Heart right ventricle (tissue), 16 donors: ENCODE measurements at regions not wholly inside any gene's neighbourhood (a gene's known extent, or its start where the extent isn't known, plus 50 kb on each side); places are given as distances from the start of the nearest gene placed in this dataset.

Source experiments
- ATAC-seq, 8 donors: fragments of 200-7000 bp; cut with Tn5 transposase; one replicate each; pipeline ENCODE4 v1.9.1; 2020; ENCODE audit warnings: mild to moderate bottlenecking in 8 of 8, moderate library complexity in 8 of 8, moderate number of reproducible peaks in 1 of 8
- DNase-seq, 2 donors: peaks; one replicate each; pipeline ENCODE4 v3.0.0-alpha.2; 2020
- H3K27ac ChIP-seq, 10 donors: fragments of 200-600 bp; sonication (generic) in 2 of 10; one replicate each; pipeline versions ENCODE4 v1.5.0 to v1.8.0; 2020 to 2022; ENCODE audit warnings: mild to moderate bottlenecking in 3 of 10
- H3K27me3 ChIP-seq, 7 donors: fragments of 200-600 bp; one replicate each; pipeline ENCODE4 v1.8.0; 2021 to 2022; ENCODE audit warnings: mild to moderate bottlenecking in 2 of 7
- H3K36me3 ChIP-seq, 9 donors: fragments of 200-600 bp; sonication (generic) in 1 of 9; one replicate each; pipeline versions ENCODE4 v1.5.0 to v1.8.0; 2020 to 2022; ENCODE audit warnings: mild to moderate bottlenecking in 2 of 9
- H3K4me1 ChIP-seq, 9 donors: fragments of 200-600 bp; sonication (generic) in 1 of 9; one replicate each; pipeline versions ENCODE4 v1.5.0 to v1.8.0; 2020 to 2022; ENCODE audit warnings: mild to moderate bottlenecking in 4 of 9
- H3K4me3 ChIP-seq, 10 donors: fragments of 200-600 bp; sonication (generic) in 2 of 10; one replicate each; pipeline versions ENCODE4 v1.5.0 to v1.8.0; 2020 to 2022; ENCODE audit warnings: mild to moderate bottlenecking in 7 of 10, moderate library complexity in 2 of 10
- H3K9me3 ChIP-seq, 11 donors: fragments of 200-600 bp in 10 of 11; sonication (generic) in 2 of 11; one replicate each; pipeline versions ENCODE4 v1.5.0 to v1.8.0; 2013 to 2022; ENCODE audit warnings: mild to moderate bottlenecking in 2 of 11, control low read depth in 1 of 11, moderate library complexity in 1 of 11
- WGBS, 2 donors: extraction: QIAGEN DNeasy Blood & Tissue Kit; methylation state at CpG; one replicate each; pipeline ENCODE4 v1.1.7; 2013; ENCODE audit warnings: inconsistent platforms in 1 of 2; 5-methylcytosine and 5-hydroxymethylcytosine counted together
- intact Hi-C, 10 donors: fragments of 100-400 bp; cut with DNase I; formaldehyde crosslinking; loops; one replicate each; pipeline versions ENCODE4 v1.11.1 to v1.14.2; 2022
- TF ChIP-seq, protein P1 (sequence below), 9 donors: fragments of 200-600 bp; sonication (generic) in 2 of 9; IDR thresholded peaks; one replicate each; pipeline versions ENCODE4 v1.5.0 to v1.8.0; 2021 to 2022; ENCODE audit warnings: antibody characterized with exemption in 9 of 9, mild to moderate bottlenecking in 5 of 9, moderate library complexity in 1 of 9
- donor health status: Arrhythmogenic right ventricular cardiomyopathy.
- donor health status: ischemic (EF 13 %, LVEDD 7.1; RV severe dilation, severe dysfunction).
- donor health status: healthy with polysubstance abuse.
- donor health status: DM: no; HTN: yes; CAD: no.
- donor health status: DM: no; HTN: no; CAD: no.
- donor health status: ischemic (EF 25% LVEDD 6.9; RV normal size, moderate dysfunction).
- donor health status: ischemic (EF 25% LVEDD 5.7; RV mildly dilated, moderate dysfunction).
- donor health status: healthy.
- donor health status: DM: yes; HTN: yes; CAD: no.
- donor health status: Ischemic cardiomyopathy.
- donor health status: ischemic (EF 35%, LVEDD 5.7; RV mildly dilated, moderate dysfunction).
- donor health status: nonischemic (EF 11% LVEDD 7.7; RV severe dilation, severe dysfunction).
- donor health status: DM: yes; HTN: yes; CAD: no.
- donor health status: PGD.
- donor health status: ischemic (EF 29% LVEDD 5.4; RV normal size, mild dysfunction).
- donor health status: nonischemic (EF 23%, LVEDD 6.1; RV moderate dilation, normal function).

GRCh38 chr6:132204591-132204990 lies 196.7 kb downstream of the MOXD1 start:
- DNase-seq (no peak), ATAC-seq (no peak)
- Histone ChIP-seq H3K4me3 (no peak overlapping the region), H3K27me3 (no peaks in the 10 kb centered on the region), H3K36me3 (no peaks in the 10 kb centered on the region), H3K27ac (no peak overlapping the region), H3K9me3 (peaks cover 0 to 5% (median 0%) of the 10 kb centered on the region in 11 donors), H3K4me1 (peaks cover 0 to 23% (median 13%) of the 10 kb centered on the region in 9 donors)
- WGBS, 2 donors, result 87 to 96% methylated on average over 4 of the region's 4 CpGs
- intact Hi-C loops, result loop anchor here in 3 of 10 donors (5.0 to 10.0 kb wide), 3 partner anchors 177 to 520 kb away; partner anchors contain the start of gene CCN2 (in 1 of the 3)
- TF ChIP-seq, protein P1, sequence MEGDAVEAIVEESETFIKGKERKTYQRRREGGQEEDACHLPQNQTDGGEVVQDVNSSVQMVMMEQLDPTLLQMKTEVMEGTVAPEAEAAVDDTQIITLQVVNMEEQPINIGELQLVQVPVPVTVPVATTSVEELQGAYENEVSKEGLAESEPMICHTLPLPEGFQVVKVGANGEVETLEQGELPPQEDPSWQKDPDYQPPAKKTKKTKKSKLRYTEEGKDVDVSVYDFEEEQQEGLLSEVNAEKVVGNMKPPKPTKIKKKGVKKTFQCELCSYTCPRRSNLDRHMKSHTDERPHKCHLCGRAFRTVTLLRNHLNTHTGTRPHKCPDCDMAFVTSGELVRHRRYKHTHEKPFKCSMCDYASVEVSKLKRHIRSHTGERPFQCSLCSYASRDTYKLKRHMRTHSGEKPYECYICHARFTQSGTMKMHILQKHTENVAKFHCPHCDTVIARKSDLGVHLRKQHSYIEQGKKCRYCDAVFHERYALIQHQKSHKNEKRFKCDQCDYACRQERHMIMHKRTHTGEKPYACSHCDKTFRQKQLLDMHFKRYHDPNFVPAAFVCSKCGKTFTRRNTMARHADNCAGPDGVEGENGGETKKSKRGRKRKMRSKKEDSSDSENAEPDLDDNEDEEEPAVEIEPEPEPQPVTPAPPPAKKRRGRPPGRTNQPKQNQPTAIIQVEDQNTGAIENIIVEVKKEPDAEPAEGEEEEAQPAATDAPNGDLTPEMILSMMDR (IDR thresholded peaks at IDR 0.05), result no peak

DNA sequence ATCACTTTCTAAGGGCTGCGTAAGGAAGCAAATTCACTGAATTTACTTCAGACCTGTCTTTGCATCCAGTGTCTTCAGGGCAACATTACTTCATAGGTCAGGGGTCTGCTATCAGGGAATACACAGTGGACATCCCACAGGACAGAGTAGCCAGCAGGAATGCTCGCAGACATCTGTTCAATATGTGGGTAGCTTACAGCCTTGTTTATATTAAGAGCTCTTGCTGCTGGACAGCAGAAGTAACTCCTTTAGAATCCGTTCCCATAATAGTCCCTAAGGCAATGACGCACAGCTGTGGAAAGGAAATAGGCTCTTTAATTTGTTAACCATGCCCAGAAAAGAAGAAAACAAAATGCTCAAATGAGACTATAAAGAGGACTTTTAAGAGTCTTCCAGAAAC lies 198.7 kb downstream of the MOXD1 start:
- no peak overlapping the region for H3K4me3 ChIP-seq
- DNase-seq, result peak in 1 of 2 donors; percentile 65
- peak in 7 of 8 donors; percentile 88 to 96 (median 93) for ATAC-seq
- H3K27ac ChIP-seq, result peak overlapping the region in 9 of 10 donors; percentile 51 to 89 (median 75)
- H3K4me1 ChIP-seq, result peaks cover 0 to 23% (median 13%) of the 10 kb centered on the region in 9 donors
- WGBS, 2 donors, result 47 to 49% methylated on average over 4 of the region's 4 CpGs
- intact Hi-C loops, result loop anchor here in 3 of 10 donors (5.0 to 10.0 kb wide), 3 partner anchors 175 to 518 kb away; partner anchors contain the start of gene CCN2 (in 1 of the 3)
- no peaks in the 10 kb centered on the region for H3K36me3 ChIP-seq
- no peaks in the 10 kb centered on the region for H3K27me3 ChIP-seq
- peaks cover 0 to 5% (median 0%) of the 10 kb centered on the region in 11 donors for H3K9me3 ChIP-seq
- TF ChIP-seq, protein P1 (IDR thresholded peaks at IDR 0.05), result no peak

DNA sequence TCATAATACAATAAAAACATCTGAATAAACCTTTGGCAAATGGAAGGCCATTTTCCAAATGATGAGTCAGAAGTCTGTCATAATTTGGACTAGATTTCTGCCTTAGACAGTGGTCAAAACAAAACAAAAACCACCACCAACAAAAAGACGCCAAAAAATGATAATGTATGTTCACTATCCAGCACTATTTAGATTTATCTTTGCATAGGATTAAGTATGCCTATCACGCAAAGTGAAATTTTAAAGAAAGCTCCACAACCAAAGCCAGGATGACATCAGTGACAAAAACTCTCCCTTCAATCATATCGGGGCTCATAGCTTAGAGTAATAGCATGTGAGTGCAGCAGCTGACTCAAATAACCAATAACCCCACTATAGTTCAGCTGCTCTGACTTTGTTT lies 201.9 kb downstream of the MOXD1 start:
- no peaks in the 10 kb centered on the region for H3K27me3 ChIP-seq
- WGBS, 2 donors, result 73 to 78% methylated on average over 3 of the region's 3 CpGs
- peaks cover 0 to 11% (median 0%) of the 10 kb centered on the region in 11 donors for H3K9me3 ChIP-seq
- DNase-seq, result no peak
- peak in 2 of 8 donors; percentile 31 to 38 for ATAC-seq
- H3K4me3 ChIP-seq, result no peak overlapping the region
- no peaks in the 10 kb centered on the region for H3K36me3 ChIP-seq
- TF ChIP-seq, protein P1 (IDR thresholded peaks at IDR 0.05), result no peak
- H3K27ac ChIP-seq, result peak overlapping the region in 7 of 10 donors; percentile 22 to 71 (median 61)
- intact Hi-C loops, result no loop called here
- H3K4me1 ChIP-seq, result peaks cover 0 to 23% (median 13%) of the 10 kb centered on the region in 9 donors

- intact Hi-C loops, result no loop called here
- peak in 2 of 8 donors; percentile 29 to 40 for ATAC-seq
- peak overlapping the region in 7 of 10 donors; percentile 22 to 71 (median 61) for H3K27ac ChIP-seq
Observed at GRCh38 chr6:132198896-132199295, 202.4 kb downstream of the MOXD1 start.

More at GRCh38 chr6:132198896-132199295, 202.4 kb downstream of the MOXD1 start:
- H3K36me3 ChIP-seq, result no peaks in the 10 kb centered on the region
- peaks cover 0 to 23% (median 13%) of the 10 kb centered on the region in 9 donors for H3K4me1 ChIP-seq
- peaks cover 0 to 11% (median 0%) of the 10 kb centered on the region in 11 donors for H3K9me3 ChIP-seq
- no peaks in the 10 kb centered on the region for H3K27me3 ChIP-seq
- WGBS, 2 donors, result 80 to 85% methylated on average over 2 of the region's 2 CpGs
- DNase-seq, result no peak
- TF ChIP-seq, protein P1 (IDR thresholded peaks at IDR 0.05), result no peak
- no peak overlapping the region for H3K4me3 ChIP-seq
